HG02571 (cell line): ENCODE measurements at regions not wholly inside any gene's neighbourhood (a gene's known extent, or its start where the extent isn't known, plus 50 kb on each side); places are given as distances from the start of the nearest gene placed in this dataset.

ENCODE experiments used
- ATAC-seq: cut with Tn5 transposase; IDR thresholded peaks from one replicate; pipeline ENCODE4 v1.9.1; 2021; ENCODE audit warnings: mild to moderate bottlenecking, moderate library complexity; ENCODE audit not compliant: unreplicated experiment

- no peak for ATAC-seq
Observed at GRCh38 chr16:62676306-62676705, 640.1 kb upstream of the CDH8 start.

GRCh38 chr16:62665269-62665668 lies 629.0 kb upstream of the CDH8 start:
- ATAC-seq = no peak

GRCh38 chr16:62664566-62664965 lies 628.3 kb upstream of the CDH8 start:
- no peak for ATAC-seq

- ATAC-seq = no peak
Observed at GRCh38 chr16:62661435-62661834, 625.2 kb upstream of the CDH8 start.

GRCh38 chr16:62657116-62657515 lies 620.9 kb upstream of the CDH8 start:
- no peak for ATAC-seq

- no peak for ATAC-seq
Observed at GRCh38 chr16:62652441-62653120, 616.3 kb upstream of the CDH8 start.

GRCh38 chr16:62648256-62648655 lies 612.0 kb upstream of the CDH8 start:
- no peak for ATAC-seq

GRCh38 chr16:62644030-62644812 lies 608.0 kb upstream of the CDH8 start:
- no peak for ATAC-seq

- no peak for ATAC-seq
Observed at GRCh38 chr16:62642677-62643076, 606.4 kb upstream of the CDH8 start.

GRCh38 chr16:62639890-62640289 lies 603.7 kb upstream of the CDH8 start:
- ATAC-seq = no peak

GRCh38 chr16:62638964-62639870 lies 603.0 kb upstream of the CDH8 start:
- peak; percentile 71 for ATAC-seq

- ATAC-seq = no peak
Observed at GRCh38 chr16:62638324-62638911, 602.2 kb upstream of the CDH8 start.

GRCh38 chr16:62625326-62625725 lies 589.1 kb upstream of the CDH8 start:
- ATAC-seq = no peak

GRCh38 chr16:62620275-62620674 lies 584.0 kb upstream of the CDH8 start:
- ATAC-seq = no peak

GRCh38 chr16:62615526-62615925 lies 579.3 kb upstream of the CDH8 start:
- ATAC-seq = no peak

GRCh38 chr16:62610291-62610690 lies 574.1 kb upstream of the CDH8 start:
- ATAC-seq = no peak

GRCh38 chr16:62602790-62603189 lies 566.6 kb upstream of the CDH8 start:
- ATAC-seq = no peak

GRCh38 chr16:62597875-62598274 lies 561.6 kb upstream of the CDH8 start:
- ATAC-seq = no peak

GRCh38 chr16:62596584-62596983 lies 560.3 kb upstream of the CDH8 start:
- ATAC-seq = no peak

GRCh38 chr16:62596125-62596524 lies 559.9 kb upstream of the CDH8 start:
- no peak for ATAC-seq
